H1 (cell line): ENCODE measurements at regions not wholly inside any gene's neighbourhood (a gene's known extent, or its start where the extent isn't known, plus 50 kb on each side); places are given as distances from the start of the nearest gene placed in this dataset.

ENCODE experiments used
- CTCF ChIA-PET: fragments of 300-600 bp; sonication (Branson Sonifier 250); formaldehyde crosslinking; loops from one replicate; lab custom pipeline; 2021; ENCODE audit not compliant: partially characterized antibody; lab: Charles Lee
- POLR2A ChIA-PET: fragments of 300-600 bp; sonication (Branson Sonifier 250); formaldehyde crosslinking; loops from one replicate; lab custom pipeline; 2021; ENCODE audit warnings: inconsistent platforms; ENCODE audit not compliant: partially characterized antibody; lab: Charles Lee
- DNase-seq, 2 experiments: peaks; one replicate each; pipeline versions ENCODE4 v3.0.0 to v3.0.0-alpha.2; 2010 to 2022; ENCODE audit warnings: low spot score in 2 of 2, low read depth in 1 of 2, mixed read lengths in 1 of 2
- FAIRE-seq: peaks from 2 replicates; lab custom pipeline; 2011; peaks lifted over from hg19 to GRCh38; lab: Jason Lieb, UNC
- H2AFZ ChIP-seq: 2 replicates; pipeline ENCODE4 v1.8.1; 2012; ENCODE audit warnings: low read length, inconsistent platforms
- H2AK5ac ChIP-seq: 2 replicates; pipeline ENCODE4 v1.6.1; 2013; ENCODE audit warnings: low read depth, low read length
- H2BK120ac ChIP-seq: replicated peaks from 2 replicates; pipeline ENCODE3; 2013; ENCODE audit warnings: low read depth, low read length, inconsistent platforms
- H2BK12ac ChIP-seq: 2 replicates; pipeline ENCODE4 v1.6.1; 2013; ENCODE audit warnings: low read depth, low read length
- H2BK15ac ChIP-seq: 2 replicates; pipeline ENCODE4 v1.6.1; 2013; ENCODE audit warnings: low read length
- H2BK20ac ChIP-seq: 2 replicates; pipeline ENCODE4 v1.6.1; 2013; ENCODE audit warnings: low read length
- H2BK5ac ChIP-seq: 2 replicates; pipeline ENCODE4 v1.6.1; 2013; ENCODE audit warnings: low read depth, low read length
- H3K14ac ChIP-seq: 2 replicates; pipeline ENCODE4 v1.6.1; 2013; ENCODE audit warnings: inconsistent platforms; ENCODE audit not compliant: insufficient read length
- H3K18ac ChIP-seq: 2 replicates; pipeline ENCODE4 v1.6.1; 2013; ENCODE audit warnings: low read length; ENCODE audit errors: extremely low read depth
- H3K23ac ChIP-seq: 2 replicates; pipeline ENCODE4 v1.6.1; 2013; ENCODE audit warnings: inconsistent platforms; ENCODE audit not compliant: insufficient read length
- H3K23me2 ChIP-seq: 2 replicates; pipeline ENCODE4 v1.6.1; 2013; ENCODE audit warnings: low read depth, low read length
- H3K27ac ChIP-seq: 2 replicates; pipeline ENCODE4 v1.6.1; 2011; ENCODE audit warnings: low read depth, low read length, inconsistent platforms
- H3K27me3 ChIP-seq, 4 experiments: replicated peaks in 1 of 4; 1 replicate in 1 of 4; 2 replicates in 3 of 4; pipeline versions ENCODE4 v1.6.1 to v1.8.1; 2011 to 2013; ENCODE audit warnings: low read length in 3 of 4, mild to moderate bottlenecking in 3 of 4, inconsistent platforms in 2 of 4, mixed read lengths in 2 of 4, moderate library complexity in 1 of 4; ENCODE audit not compliant: control insufficient read depth in 3 of 4, insufficient read depth in 3 of 4; ENCODE audit errors: extremely low read depth in 1 of 4
- H3K36me3 ChIP-seq, 4 experiments: 2 replicates each; pipeline versions ENCODE4 v1.6.1 to v1.8.1; 2011 to 2013; ENCODE audit warnings: mild to moderate bottlenecking in 4 of 4, low read length in 3 of 4, moderate library complexity in 2 of 4, control low read depth in 1 of 4, inconsistent platforms in 1 of 4; ENCODE audit not compliant: insufficient read depth in 4 of 4, control insufficient read depth in 2 of 4
- H3K4ac ChIP-seq: replicated peaks from 2 replicates; pipeline ENCODE3; 2013; ENCODE audit warnings: low read length, low read depth, mixed read lengths, inconsistent platforms; ENCODE audit not compliant: insufficient read length
- H3K4me1 ChIP-seq, 4 experiments: replicated peaks in 1 of 4; 1 replicate in 1 of 4; 2 replicates in 3 of 4; pipeline versions ENCODE4 v1.6.1 to v1.8.1; 2011 to 2013; ENCODE audit warnings: low read length in 3 of 4, inconsistent platforms in 2 of 4, mixed read lengths in 1 of 4; ENCODE audit not compliant: insufficient read depth in 4 of 4, control insufficient read depth in 3 of 4
- H3K4me2 ChIP-seq, 2 experiments: 2 replicates each; pipeline versions ENCODE4 v1.6.1 to v1.8.1; 2011 to 2013; ENCODE audit warnings: low read depth in 2 of 2, low read length in 2 of 2, control low read depth in 1 of 2, inconsistent platforms in 1 of 2, mild to moderate bottlenecking in 1 of 2; ENCODE audit not compliant: insufficient read depth in 1 of 2
- H3K4me3 ChIP-seq, 4 experiments: fragments of 200-600, 300-600 bp in 1 of 4; sonication (generic), shearing (Covaris generic), sonication (Bioruptor Twin) in 1 of 4; 2 replicates each; pipeline versions ENCODE4 v1.5.1 to v1.8.1; 2011 to 2016; ENCODE audit warnings: low read length in 4 of 4, low read depth in 3 of 4, control low read depth in 2 of 4, inconsistent platforms in 2 of 4, mild to moderate bottlenecking in 2 of 4, mixed read lengths in 1 of 4, moderate library complexity in 1 of 4; ENCODE audit not compliant: insufficient read depth in 2 of 4; ENCODE audit errors: extremely low read depth in 1 of 4
- H3K56ac ChIP-seq: replicated peaks from 2 replicates; pipeline ENCODE3; 2013; ENCODE audit warnings: low read depth, mild to moderate bottlenecking, mixed read lengths, low read length, inconsistent platforms; ENCODE audit not compliant: insufficient read length
- H3K79me1 ChIP-seq: 2 replicates; pipeline ENCODE4 v1.6.1; 2013; ENCODE audit warnings: low read depth, low read length, control low read depth
- H3K79me2 ChIP-seq, 2 experiments: 2 replicates each; pipeline versions ENCODE4 v1.6.1 to v1.8.1; 2012 to 2013; ENCODE audit warnings: low read length in 2 of 2, mild to moderate bottlenecking in 2 of 2, inconsistent platforms in 1 of 2; ENCODE audit not compliant: insufficient read depth in 2 of 2, control insufficient read depth in 1 of 2
- H3K9ac ChIP-seq, 4 experiments: replicated peaks in 1 of 4; 1 replicate in 1 of 4; 2 replicates in 3 of 4; pipeline versions ENCODE4 v1.6.1 to v1.8.1; 2011 to 2013; ENCODE audit warnings: low read depth in 3 of 4, low read length in 3 of 4, control low read depth in 2 of 4, mild to moderate bottlenecking in 2 of 4, moderate library complexity in 2 of 4, inconsistent platforms in 1 of 4; ENCODE audit errors: extremely low read depth in 1 of 4
- H3K9me3 ChIP-seq, 2 experiments: 2 replicates each; pipeline versions ENCODE4 v1.6.1 to v1.8.1; 2012 to 2013; ENCODE audit warnings: mild to moderate bottlenecking in 2 of 2, moderate library complexity in 2 of 2, control low read depth in 1 of 2, inconsistent platforms in 1 of 2, low read depth in 1 of 2, low read length in 1 of 2, mixed read lengths in 1 of 2; ENCODE audit not compliant: insufficient read depth in 2 of 2
- H4K20me1 ChIP-seq, 2 experiments: replicated peaks in 1 of 2; 2 replicates each; pipeline versions ENCODE3 to v1.8.1; 2011 to 2013; ENCODE audit warnings: inconsistent platforms in 2 of 2, low read length in 2 of 2, mild to moderate bottlenecking in 1 of 2; ENCODE audit not compliant: insufficient read depth in 2 of 2, control insufficient read depth in 1 of 2
- H4K5ac ChIP-seq: 2 replicates; pipeline ENCODE4 v1.6.1; 2013; ENCODE audit warnings: low read length, low read depth, mixed read lengths, inconsistent platforms; ENCODE audit not compliant: insufficient read length
- H4K8ac ChIP-seq: 2 replicates; pipeline ENCODE4 v1.8.0; 2013; ENCODE audit warnings: mild to moderate bottlenecking, moderate library complexity, low read length, inconsistent platforms; ENCODE audit not compliant: insufficient read depth; ENCODE audit errors: extremely low read depth
- H4K91ac ChIP-seq: replicated peaks from 2 replicates; pipeline ENCODE3; 2013; ENCODE audit warnings: low read length, mixed read lengths, inconsistent platforms; ENCODE audit not compliant: insufficient read length
- BCL11A ChIP-seq, 2 experiments: IDR thresholded peaks; one replicate each; pipeline ENCODE4 v1.6.1; 2011; ENCODE audit warnings: low read depth in 2 of 2, low read length in 2 of 2, mild to moderate bottlenecking in 2 of 2
- CBX8 ChIP-seq: fragments of 300-800, 300-1000 bp; sonication (generic); IDR thresholded peaks from 2 replicates; pipeline ENCODE4 v1.7.1; 2016; ENCODE audit warnings: low read depth, low read length, borderline replicate concordance
- EGR1 ChIP-seq: IDR thresholded peaks from 2 replicates; pipeline ENCODE4 v1.6.1; 2011; ENCODE audit warnings: low read depth, low read length, borderline replicate concordance
- KDM4A ChIP-seq: IDR thresholded peaks from one replicate; pipeline ENCODE4 v1.7.1; 2012; ENCODE audit warnings: low read depth, mild to moderate bottlenecking, moderate library complexity, low read length, inconsistent platforms; ENCODE audit not compliant: severe bottlenecking
- KDM5A ChIP-seq: fragments of 200-600 bp; IDR thresholded peaks from 2 replicates; pipeline ENCODE4 v1.7.1; 2012; ENCODE audit warnings: mild to moderate bottlenecking, low read length, inconsistent platforms, mixed read lengths
- MAFK ChIP-seq: IDR thresholded peaks from 2 replicates; pipeline ENCODE4 v1.6.1; 2012; ENCODE audit warnings: low read depth, mild to moderate bottlenecking, improper control_type of control experiment, low read length
- NRF1 ChIP-seq: IDR thresholded peaks from 2 replicates; pipeline ENCODE4 v1.6.1; 2011; ENCODE audit warnings: mild to moderate bottlenecking, low read depth, low read length, improper control_type of control experiment
- POLR2A ChIP-seq, 2 experiments: IDR thresholded peaks; 1 replicate in 1 of 2; 2 replicates in 1 of 2; pipeline ENCODE4 v1.6.1; 2011; ENCODE audit warnings: low read depth in 2 of 2, low read length in 2 of 2, mild to moderate bottlenecking in 2 of 2; ENCODE audit errors: control extremely low read depth in 1 of 2
- POLR2AphosphoS5 ChIP-seq: IDR thresholded peaks from 2 replicates; pipeline ENCODE4 v1.6.1; 2011; ENCODE audit warnings: low read depth, low read length
- RBBP5 ChIP-seq: IDR thresholded peaks from 2 replicates; pipeline ENCODE4 v1.7.1; 2012; ENCODE audit warnings: low read depth, mild to moderate bottlenecking, inconsistent platforms, low read length, moderate library complexity, borderline replicate concordance
- RNF2 ChIP-seq: fragments of 200-900, 300-1000 bp; sonication (generic); IDR thresholded peaks from 2 replicates; pipeline ENCODE4 v1.7.1; 2016; ENCODE audit warnings: borderline replicate concordance, low read depth, mild to moderate bottlenecking, antibody characterized with exemption, low read length; ENCODE audit not compliant: poor library complexity, severe bottlenecking; ENCODE audit errors: missing control alignments
- SIN3A ChIP-seq, 2 experiments: IDR thresholded peaks in 1 of 2; conservative IDR thresholded peaks in 1 of 2; 2 replicates each; pipeline ENCODE4 v1.6.1; 2011 to 2012; ENCODE audit warnings: low read length in 2 of 2, improper control_type of control experiment in 1 of 2, low read depth in 1 of 2, mild to moderate bottlenecking in 1 of 2
- SIRT6 ChIP-seq: IDR thresholded peaks from one replicate; pipeline ENCODE4 v1.7.1; 2012; ENCODE audit warnings: low read length, inconsistent platforms
- TCF12 ChIP-seq: IDR thresholded peaks from 2 replicates; pipeline ENCODE4 v1.6.1; 2011; ENCODE audit warnings: low read depth, mild to moderate bottlenecking, low read length
- ZNF274 ChIP-seq: IDR thresholded peaks from 2 replicates; pipeline ENCODE4 v1.7.0; 2012; ENCODE audit warnings: low read length, borderline replicate concordance; ENCODE audit errors: extremely low read depth
- WGBS, 2 experiments: shearing (Covaris generic) in 1 of 2; methylation state at CpG; one replicate each; pipeline versions ENCODE4 v1.1.6 to v1.1.7; 2013 to 2015; ENCODE audit warnings: low lambda C conversion rate in 2 of 2, mixed read lengths in 2 of 2, inconsistent platforms in 1 of 2, low coverage in 1 of 2, missing lambda C conversion rate in 1 of 2; ENCODE audit not compliant: insufficient replicate concordance in 2 of 2, insufficient coverage in 1 of 2, insufficient read length in 1 of 2; ENCODE audit errors: extremely low coverage in 1 of 2, missing lambda C conversion rate in 1 of 2; 5-methylcytosine and 5-hydroxymethylcytosine counted together
- TF ChIP-seq, protein P1 (sequence below): IDR thresholded peaks from 2 replicates; pipeline ENCODE4 v1.6.1; 2012; ENCODE audit warnings: inconsistent platforms

DNA sequence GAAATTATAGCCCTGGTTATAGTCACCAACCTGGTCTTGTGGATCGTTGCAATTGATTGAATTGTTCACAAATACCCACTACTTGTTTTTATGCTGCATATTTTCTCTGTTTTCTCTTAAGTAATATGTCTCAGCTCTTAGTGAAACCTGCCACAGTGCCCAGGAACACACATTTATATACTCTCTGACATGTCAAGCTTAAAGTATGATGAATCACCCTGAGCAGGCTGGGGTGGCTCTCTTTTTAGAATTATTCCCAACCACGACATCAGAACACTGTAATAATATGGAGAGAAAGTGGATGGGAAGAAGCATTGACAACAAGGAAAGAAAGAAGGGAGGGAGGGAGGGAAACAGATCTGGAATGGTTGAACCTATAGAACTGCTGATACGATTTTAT, 72.8 kb upstream of the ZNF608 start:
- no peak overlapping the region for H3K23ac ChIP-seq
- DNase-seq: no peak
- no peak for FAIRE-seq
- no peak for TF ChIP-seq SIRT6
- TF ChIP-seq SIN3A (conservative IDR thresholded peaks at IDR 0.05 in 1 of 2, IDR thresholded peaks at IDR 0.05 in 1 of 2; ENCODE audit: low read depth in 1 of 2, low read length in 2 of 2): no peak
- TF ChIP-seq KDM4A: no peak
- TF ChIP-seq TCF12: no peak
- no peak for TF ChIP-seq MAFK
- no peak for TF ChIP-seq RBBP5
- TF ChIP-seq POLR2A (IDR thresholded peaks at IDR 0.05; ENCODE audit: control extremely low read depth in 1 of 2, low read depth in 2 of 2, low read length in 2 of 2): no peak
- no peak for TF ChIP-seq POLR2AphosphoS5
- TF ChIP-seq BCL11A (IDR thresholded peaks at IDR 0.05; ENCODE audit: low read depth in 2 of 2, low read length in 2 of 2): no peak
- TF ChIP-seq CBX8: no peak
- no peak for TF ChIP-seq NRF1
- TF ChIP-seq, protein P1, sequence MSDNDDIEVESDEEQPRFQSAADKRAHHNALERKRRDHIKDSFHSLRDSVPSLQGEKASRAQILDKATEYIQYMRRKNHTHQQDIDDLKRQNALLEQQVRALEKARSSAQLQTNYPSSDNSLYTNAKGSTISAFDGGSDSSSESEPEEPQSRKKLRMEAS: no peak
- no peak for TF ChIP-seq RNF2
- no peak for TF ChIP-seq ZNF274
- no peak for TF ChIP-seq EGR1
- TF ChIP-seq KDM5A: no peak

More for the DNA sequence above, 72.8 kb upstream of the ZNF608 start:
- no peak overlapping the region for H2AFZ ChIP-seq
- H3K79me2 ChIP-seq: no peaks in the 10 kb centered on the region
- no peak overlapping the region for H2BK5ac ChIP-seq
- POLR2A ChIA-PET: interaction anchor here (1.5 kb wide), 1 partner anchor 13 kb away, joined by 3 read pairs; no protein-coding TSS in a partner anchor
- no peaks in the 10 kb centered on the region for H3K79me1 ChIP-seq
- H2BK20ac ChIP-seq: no peak overlapping the region
- H3K4me2 ChIP-seq: no peak overlapping the region
- 79% methylated on average over 2 of the region's 3 CpGs; no CpG with 5 or more reads in 1 of the 2 experiments for WGBS, 2 experiments
- H3K23me2 ChIP-seq: no peaks in the 10 kb centered on the region
- no peak overlapping the region for H2BK15ac ChIP-seq
- no peaks in the 10 kb centered on the region for H3K9me3 ChIP-seq
- H2AK5ac ChIP-seq: no peak overlapping the region
- no peak overlapping the region for H2BK12ac ChIP-seq
- H3K4me3 ChIP-seq: no peak overlapping the region
- H3K4ac ChIP-seq: no peak overlapping the region
- H4K20me1 ChIP-seq: no peaks in the 10 kb centered on the region
- CTCF ChIA-PET: no interaction called here
- H3K4me1 ChIP-seq: no peaks in the 10 kb centered on the region
- H3K36me3 ChIP-seq: no peaks in the 10 kb centered on the region
- H3K56ac ChIP-seq: no peak overlapping the region
- H3K14ac ChIP-seq: no peak overlapping the region
- H2BK120ac ChIP-seq: no peak overlapping the region
- no peaks in the 10 kb centered on the region for H3K27me3 ChIP-seq
- no peak overlapping the region for H4K5ac ChIP-seq
- H4K91ac ChIP-seq: no peak overlapping the region
- H3K18ac ChIP-seq: no peak overlapping the region
- no peak overlapping the region for H3K27ac ChIP-seq
- no peak overlapping the region for H4K8ac ChIP-seq
- no peak overlapping the region for H3K9ac ChIP-seq
